Common myeloid progenitor, CD34-positive (primary cell): ENCODE measurements at regions not wholly inside any gene's neighbourhood (a gene's known extent, or its start where the extent isn't known, plus 50 kb on each side); places are given as distances from the start of the nearest gene placed in this dataset.

Experiments
- CTCF ChIA-PET: fragments of 350-600 bp; sonication (Branson Sonifier 250); formaldehyde crosslinking; loops from one replicate; lab custom pipeline; 2021; ENCODE audit warnings: antibody characterized with exemption; lab: Charles Lee
- POLR2A ChIA-PET: fragments of 350-600 bp; sonication (Branson Sonifier 250); formaldehyde crosslinking; loops from one replicate; lab custom pipeline; 2021; ENCODE audit warnings: antibody characterized with exemption; lab: Charles Lee
- DNase-seq, 3 donors: peaks; one replicate each; pipeline versions ENCODE4 v3.0.0 to v3.0.0-alpha.2; 2013
- H3K27ac ChIP-seq, 2 experiments: 1 replicate in 1 of 2; 2 replicates in 1 of 2; pipeline ENCODE4 v1.7.0; 2013; ENCODE audit warnings: inconsistent platforms in 2 of 2, low read length in 2 of 2, mild to moderate bottlenecking in 2 of 2, low read depth in 1 of 2, moderate library complexity in 1 of 2; ENCODE audit not compliant: severe bottlenecking in 2 of 2, insufficient read depth in 1 of 2, poor library complexity in 1 of 2
- H3K27me3 ChIP-seq, 5 experiments: replicated peaks in 2 of 5; 1 replicate in 3 of 5; 2 replicates in 2 of 5; pipeline versions ENCODE4 v1.6.1 to v1.7.0; 2013; ENCODE audit warnings: low read length in 4 of 5, mild to moderate bottlenecking in 2 of 5, moderate library complexity in 2 of 5, inconsistent platforms in 1 of 5; ENCODE audit not compliant: insufficient read depth in 5 of 5, control insufficient read depth in 4 of 5
- H3K36me3 ChIP-seq, 4 experiments: 1 replicate in 2 of 4; 2 replicates in 2 of 4; pipeline versions ENCODE4 v1.6.1 to v1.7.0; 2013; ENCODE audit warnings: low read length in 3 of 4, control low read depth in 1 of 4, mild to moderate bottlenecking in 1 of 4; ENCODE audit not compliant: control insufficient read depth in 4 of 4, insufficient read depth in 4 of 4
- H3K4me1 ChIP-seq, 4 experiments: 1 replicate in 3 of 4; 2 replicates in 1 of 4; pipeline versions ENCODE4 v1.6.1 to v1.7.1; 2013; ENCODE audit warnings: low read length in 3 of 4, mild to moderate bottlenecking in 3 of 4, control low read depth in 1 of 4, inconsistent platforms in 1 of 4, moderate library complexity in 1 of 4; ENCODE audit not compliant: control insufficient read depth in 4 of 4, insufficient read depth in 4 of 4; ENCODE audit errors: control extremely low read depth in 1 of 4
- H3K4me3 ChIP-seq, 7 experiments: 1 replicate in 4 of 7; 2 replicates in 3 of 7; pipeline versions ENCODE4 v1.5.1 to v1.7.0; 2013; ENCODE audit warnings: mild to moderate bottlenecking in 7 of 7, low read length in 6 of 7, moderate library complexity in 6 of 7, inconsistent platforms in 2 of 7, low read depth in 2 of 7, control low read depth in 1 of 7; ENCODE audit not compliant: insufficient read depth in 4 of 7, control insufficient read depth in 1 of 7; ENCODE audit errors: extremely low read depth in 1 of 7
- H3K9me3 ChIP-seq, 5 experiments: 1 replicate in 4 of 5; 2 replicates in 1 of 5; pipeline versions ENCODE4 v1.6.1 to v1.7.1; 2013; ENCODE audit warnings: low read length in 4 of 5, mild to moderate bottlenecking in 2 of 5, inconsistent platforms in 1 of 5, low read depth in 1 of 5, moderate library complexity in 1 of 5; ENCODE audit not compliant: control insufficient read depth in 4 of 5, insufficient read depth in 2 of 5; ENCODE audit errors: control extremely low read depth in 1 of 5
- WGBS: methylation state at CpG from one replicate; pipeline ENCODE4 v1.1.5; 2013; ENCODE audit not compliant: insufficient coverage; 5-methylcytosine and 5-hydroxymethylcytosine counted together

DNA sequence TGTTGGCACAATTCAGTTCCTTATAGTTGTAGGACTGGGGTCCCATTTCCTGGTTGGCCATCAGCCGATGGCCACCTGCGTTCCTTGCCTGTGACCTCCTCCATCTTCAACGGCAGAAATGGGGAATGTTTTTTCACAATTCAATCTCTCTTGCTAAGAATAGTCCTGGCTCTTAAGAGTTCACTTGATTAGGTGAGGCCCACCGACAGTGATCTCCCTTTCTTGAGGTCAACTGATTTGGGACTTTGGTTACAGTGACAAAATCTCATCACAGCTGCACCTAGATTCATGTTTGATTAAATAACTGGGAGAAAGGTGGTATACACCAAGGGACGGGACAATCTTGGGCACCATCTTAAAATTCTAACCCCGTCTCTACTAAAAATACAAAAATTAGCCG, 139.1 kb upstream of the DTNBP1 start:
- CTCF ChIA-PET, result no interaction called here
- POLR2A ChIA-PET, result no interaction called here

DNA sequence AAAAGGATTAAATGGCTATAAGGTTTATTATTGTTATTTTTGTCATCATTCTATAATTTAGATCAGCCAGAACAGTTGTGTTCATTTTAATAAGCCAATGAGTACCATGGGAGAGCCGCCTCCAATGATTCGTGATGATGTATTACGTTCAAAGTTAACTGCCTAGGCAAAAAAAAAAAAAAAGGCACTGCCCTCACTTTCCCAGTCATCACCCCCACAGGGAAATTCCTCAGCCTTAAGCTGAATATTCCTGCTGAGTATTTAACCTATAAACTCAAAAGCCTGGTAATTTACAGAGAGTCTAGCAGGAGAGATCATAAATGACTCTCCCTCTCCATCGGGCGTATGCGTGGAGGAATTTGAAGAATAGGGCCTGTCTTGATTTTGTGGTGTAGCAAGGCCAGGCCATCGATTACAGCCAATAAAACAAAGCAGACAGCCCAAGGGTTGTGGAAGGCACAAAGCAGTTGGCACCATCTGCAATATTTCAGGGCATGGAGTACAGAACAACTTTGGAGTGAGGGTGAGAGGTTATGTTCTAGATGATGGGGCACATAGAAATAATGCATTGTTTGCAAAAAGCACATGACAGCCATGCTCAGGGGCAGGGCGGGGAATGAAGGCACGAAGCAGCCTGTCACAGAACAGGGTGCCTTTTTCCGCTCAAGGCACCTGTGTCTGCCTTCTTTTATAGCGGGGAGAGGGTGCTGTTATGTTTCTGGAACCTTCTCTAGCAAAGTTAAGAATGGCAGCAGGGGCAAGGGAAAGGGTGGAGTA, 138.2 kb upstream of the DTNBP1 start:
- Histone ChIP-seq H3K4me3 (no peak overlapping the region), H3K4me1 (peaks cover 0 to under 1% (median 0%) of the 10 kb centered on the region in 4 experiments), H3K27me3 (no peaks in the 10 kb centered on the region), H3K27ac (no peak overlapping the region), H3K36me3 (no peaks in the 10 kb centered on the region), H3K9me3 (peaks cover 0 to 22% (median 9%) of the 10 kb centered on the region in 5 experiments)
- POLR2A ChIA-PET, result no interaction called here
- no peak for DNase-seq
- WGBS, result 100% methylated on average over 7 of the region's 11 CpGs
- CTCF ChIA-PET, result no interaction called here

More for the DNA sequence above, 139.1 kb upstream of the DTNBP1 start:
- H3K36me3 ChIP-seq, result no peaks in the 10 kb centered on the region
- no peaks in the 10 kb centered on the region for H3K4me1 ChIP-seq
- no peak overlapping the region for H3K27ac ChIP-seq
- H3K9me3 ChIP-seq, result peaks cover 0 to 20% (median 8%) of the 10 kb centered on the region in 5 experiments
- DNase-seq, result no peak
- WGBS, result 91% methylated on average over 5 of the region's 7 CpGs
- H3K27me3 ChIP-seq, result no peaks in the 10 kb centered on the region
- H3K4me3 ChIP-seq, result no peak overlapping the region

DNA sequence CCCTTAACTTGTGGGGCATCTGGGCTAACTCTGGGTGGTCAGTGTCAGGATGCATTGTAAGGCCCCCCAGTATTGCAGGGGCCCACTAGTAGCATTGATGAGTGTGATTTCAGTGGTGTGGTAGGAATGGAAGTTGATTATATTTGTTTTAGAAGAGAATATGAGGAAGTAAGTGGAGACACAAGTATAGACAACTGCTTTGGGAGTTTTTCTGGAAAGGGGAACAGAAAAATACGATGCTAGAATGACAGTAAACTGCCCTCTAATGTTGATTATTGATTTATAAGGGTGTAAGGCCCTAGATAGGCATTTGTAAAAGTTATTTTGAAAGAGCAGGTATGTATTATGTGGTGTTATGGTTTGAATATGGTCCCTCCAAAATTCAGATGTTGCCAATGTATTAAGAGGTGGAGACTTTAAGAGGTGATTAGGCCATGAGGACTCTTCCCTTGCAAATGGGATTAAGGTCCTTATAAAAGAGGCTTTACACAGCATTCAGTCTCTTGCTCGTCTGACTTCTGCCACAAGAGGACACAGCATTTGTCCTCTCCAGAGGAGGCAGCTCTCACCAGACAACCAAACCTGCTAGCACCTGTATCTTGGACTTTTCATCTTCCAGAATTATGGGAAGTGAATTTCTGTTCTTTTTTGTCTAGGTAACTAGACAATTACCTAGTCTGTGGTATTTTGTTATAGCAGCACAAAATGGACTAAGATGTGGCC, 135.9 kb upstream of the DTNBP1 start:
- ChIA-PET POLR2A (no interaction called here), CTCF (no interaction called here)
- WGBS, result 94% methylated on average over 2 of the region's 2 CpGs

DNA sequence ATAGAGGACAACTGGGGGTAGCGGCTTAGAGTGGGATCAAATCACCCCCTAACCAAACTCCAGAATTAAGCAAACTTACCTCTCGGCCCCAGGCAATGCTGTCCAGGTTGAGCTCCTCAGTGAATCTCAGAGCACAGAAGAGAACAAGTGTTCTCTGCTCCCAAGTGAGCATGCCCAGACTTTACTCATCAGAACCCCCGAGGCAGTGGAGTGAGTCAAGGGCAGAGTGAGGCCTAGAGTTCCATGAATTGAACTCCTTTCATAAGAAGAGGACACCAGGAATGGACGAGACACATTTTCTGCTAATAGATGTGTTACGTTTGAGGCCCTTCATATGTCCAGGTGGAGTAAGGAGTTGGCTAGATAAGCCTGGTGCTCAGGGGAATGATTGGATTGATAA, 134.0 kb upstream of the DTNBP1 start:
- H3K36me3 ChIP-seq, result no peaks in the 10 kb centered on the region
- WGBS, result 98% methylated on average over 4 of the region's 5 CpGs
- no peak for DNase-seq
- POLR2A ChIA-PET, result no interaction called here
- H3K27ac ChIP-seq, result no peak overlapping the region
- no peak overlapping the region for H3K4me3 ChIP-seq
- peaks cover 0 to 22% (median 9%) of the 10 kb centered on the region in 5 experiments for H3K9me3 ChIP-seq
- CTCF ChIA-PET, result interaction anchor here (1.4 kb wide), 1 partner anchor 10 kb away, joined by 4 read pairs; no protein-coding TSS in a partner anchor
- H3K27me3 ChIP-seq, result no peaks in the 10 kb centered on the region
- H3K4me1 ChIP-seq, result peaks cover 0 to 5% (median 0%) of the 10 kb centered on the region in 4 experiments

More for the DNA sequence above, 135.9 kb upstream of the DTNBP1 start:
- no peaks in the 10 kb centered on the region for H3K36me3 ChIP-seq
- H3K27ac ChIP-seq, result no peak overlapping the region
- H3K9me3 ChIP-seq, result peaks cover 0 to 22% (median 9%) of the 10 kb centered on the region in 5 experiments
- no peak for DNase-seq
- no peaks in the 10 kb centered on the region for H3K27me3 ChIP-seq
- peaks cover 0 to 5% (median 0%) of the 10 kb centered on the region in 4 experiments for H3K4me1 ChIP-seq
- no peak overlapping the region for H3K4me3 ChIP-seq

DNA sequence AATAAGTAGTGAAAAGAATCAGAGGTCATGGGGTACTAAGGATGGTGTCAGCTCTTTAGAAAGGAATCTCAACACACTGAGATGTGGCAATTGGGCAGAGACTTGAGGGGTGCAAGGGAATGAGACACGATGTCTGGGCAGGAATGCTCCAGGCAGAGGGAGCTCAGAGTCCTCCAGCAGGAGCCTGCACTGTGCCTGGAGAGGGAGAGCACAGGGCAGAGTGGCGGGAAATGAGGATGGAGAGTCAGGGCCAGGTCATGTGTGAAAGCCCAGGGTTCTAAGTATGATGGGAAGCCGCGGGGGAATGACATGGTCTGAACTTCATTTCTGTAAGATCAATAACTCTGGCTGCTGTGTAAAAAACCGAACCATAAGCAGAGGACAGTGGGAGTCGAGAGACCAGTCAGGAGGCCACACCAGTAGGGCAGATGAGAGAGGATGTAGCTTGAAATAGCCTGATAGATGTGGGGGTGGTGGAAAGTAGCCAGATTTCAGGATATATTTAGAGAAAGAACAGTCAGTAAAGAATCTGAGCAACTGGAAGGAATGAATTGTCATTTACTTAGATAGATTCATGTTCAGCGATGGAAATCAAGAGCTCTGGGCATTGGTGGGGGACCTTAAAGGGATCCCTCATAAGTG, 133.4 kb upstream of the DTNBP1 start:
- Histone ChIP-seq H3K4me1 (peaks cover 0 to 5% (median 0%) of the 10 kb centered on the region in 4 experiments), H3K27me3 (no peaks in the 10 kb centered on the region), H3K36me3 (no peaks in the 10 kb centered on the region), H3K4me3 (no peak overlapping the region), H3K9me3 (peaks cover 0 to 22% (median 9%) of the 10 kb centered on the region in 5 experiments), H3K27ac (no peak overlapping the region)
- DNase-seq, result no peak
- ChIA-PET POLR2A (no interaction called here), CTCF (interaction anchor here (1.4 kb wide), 1 partner anchor 10 kb away, joined by 4 read pairs; no protein-coding TSS in a partner anchor)
- WGBS, result 97% methylated on average over 7 of the region's 7 CpGs

DNA sequence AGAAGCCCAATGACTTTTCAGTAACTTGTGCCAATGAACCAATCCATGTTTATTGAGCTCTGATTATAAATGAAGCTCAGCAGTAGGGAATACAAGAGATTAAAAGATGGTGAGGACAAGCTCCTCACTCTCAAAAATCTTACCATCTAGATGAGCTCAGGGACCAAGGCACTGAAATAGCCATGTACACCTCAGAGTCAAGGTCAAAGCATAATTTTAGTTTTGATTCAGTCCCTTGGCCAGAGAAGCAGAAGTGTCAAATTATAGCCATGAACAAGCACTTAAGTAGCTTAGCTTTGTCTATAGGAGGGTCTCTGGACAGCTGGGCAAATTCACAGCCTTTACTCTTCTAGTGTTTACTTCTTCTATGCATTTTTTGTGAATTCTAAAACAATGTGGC, 131.0 kb upstream of the DTNBP1 start:
- no peak overlapping the region for H3K27ac ChIP-seq
- H3K4me1 ChIP-seq, result peaks cover 0 to 5% (median 0%) of the 10 kb centered on the region in 4 experiments
- DNase-seq, result no peak
- POLR2A ChIA-PET, result no interaction called here
- H3K9me3 ChIP-seq, result peaks cover 0 to 18% (median 9%) of the 10 kb centered on the region in 5 experiments
- CTCF ChIA-PET, result interaction anchor here (0.9 kb wide), 1 partner anchor 50 kb away, joined by 3 read pairs; no protein-coding TSS in a partner anchor
- H3K27me3 ChIP-seq, result no peaks in the 10 kb centered on the region
- no peaks in the 10 kb centered on the region for H3K36me3 ChIP-seq
- H3K4me3 ChIP-seq, result no peak overlapping the region
